GM12878 (cell line): ENCODE measurements at regions not wholly inside any gene's neighbourhood (a gene's known extent, or its start where the extent isn't known, plus 50 kb on each side); places are given as distances from the start of the nearest gene placed in this dataset.

ENCODE experiments used
- ATAC-seq: fragments of 200-7000 bp; cut with Tn5 transposase; 3 replicates; pipeline ENCODE4 v1.9.1; 2020; ENCODE audit warnings: mild to moderate bottlenecking, moderate library complexity
- BruUV-seq: library from RNA; stranded (reverse); fragments of 400-500 nt; replicated peaks from 2 replicates; lab custom pipeline; 2021; lab: Mats Ljungman, UMichigan
- CTCF ChIA-PET: fragments of 300-600 bp; sonication (Branson Sonifier 250); formaldehyde crosslinking; extraction: SDS; loops from one replicate; lab custom pipeline; 2021; ENCODE audit warnings: inconsistent platforms; lab: Yijun Ruan, JAX
- POLR2A ChIA-PET: fragments of 350-600 bp; formaldehyde crosslinking; extraction: SDS; loops from one replicate; lab custom pipeline; 2021; ENCODE audit warnings: inconsistent platforms; lab: Charles Lee
- RAD21 ChIA-PET: fragments of 300-600 bp; sonication (Branson Sonifier 250); formaldehyde crosslinking; loops from one replicate; lab custom pipeline; 2023; ENCODE audit warnings: antibody characterized with exemption; ENCODE audit not compliant: unreplicated experiment; lab: Charles Lee
- SMC1A ChIA-PET: fragments of 300-600 bp; sonication (Branson Sonifier 250); formaldehyde crosslinking; loops from one replicate; lab custom pipeline; 2023; ENCODE audit not compliant: unreplicated experiment, uncharacterized antibody; lab: Charles Lee
- DNase-seq: peaks from one replicate; pipeline ENCODE4 v3.0.0-alpha.2; 2011; ENCODE audit warnings: low read depth, low spot score
- FAIRE-seq: peaks from 3 replicates; lab custom pipeline; 2011; peaks lifted over from hg19 to GRCh38; lab: Jason Lieb, UNC
- H2AFZ ChIP-seq: 2 replicates; pipeline ENCODE4 v1.6.0; 2011; ENCODE audit warnings: low read depth, low read length, control low read depth; ENCODE audit not compliant: control insufficient read depth
- H3K27ac ChIP-seq: 2 replicates; pipeline ENCODE4 v1.5.1; 2011; ENCODE audit warnings: control low read depth; ENCODE audit not compliant: control insufficient read depth, insufficient read depth
- H3K27me3 ChIP-seq, 2 experiments: replicated peaks in 1 of 2; 2 replicates each; pipeline versions ENCODE4 v1.6.0 to v1.6.1; 2011; ENCODE audit warnings: low read length in 1 of 2; ENCODE audit not compliant: control insufficient read depth in 2 of 2, insufficient read depth in 2 of 2
- H3K36me3 ChIP-seq, 2 experiments: 2 replicates each; pipeline ENCODE4 v1.5.1; 2011; ENCODE audit warnings: low read length in 1 of 2; ENCODE audit not compliant: control insufficient read depth in 2 of 2, insufficient read depth in 2 of 2
- H3K4me1 ChIP-seq: 2 replicates; pipeline ENCODE4 v1.6.1; 2011; ENCODE audit warnings: mild to moderate bottlenecking, low read length, moderate library complexity, mixed read lengths; ENCODE audit not compliant: control insufficient read depth, insufficient read depth
- H3K4me2 ChIP-seq: 2 replicates; pipeline ENCODE4 v1.6.0; 2011; ENCODE audit warnings: control low read depth; ENCODE audit not compliant: control insufficient read depth, insufficient read depth
- H3K4me3 ChIP-seq: fragments of 200-600 bp; sonication (generic); 2 replicates; pipeline ENCODE4 v1.5.1; 2016
- H3K79me2 ChIP-seq: 2 replicates; pipeline ENCODE4 v1.6.0; 2011; ENCODE audit warnings: low read length; ENCODE audit not compliant: control insufficient read depth, insufficient read depth
- H3K9ac ChIP-seq: 2 replicates; pipeline ENCODE4 v1.8.0; 2011; ENCODE audit warnings: low read length, control low read depth, mixed read lengths; ENCODE audit not compliant: control insufficient read depth, insufficient read depth
- H3K9me3 ChIP-seq: replicated peaks from 3 replicates; pipeline ENCODE4 v1.5.1; 2011; ENCODE audit warnings: mild to moderate bottlenecking, low read length; ENCODE audit not compliant: control insufficient read depth, insufficient read depth
- H4K20me1 ChIP-seq: 2 replicates; pipeline ENCODE4 v1.6.0; 2011; ENCODE audit not compliant: control insufficient read depth, insufficient read depth
- CUX1 ChIP-seq: IDR thresholded peaks from 2 replicates; pipeline ENCODE4 v1.6.1; 2012; ENCODE audit warnings: improper control_type of control experiment, low read depth, low read length; ENCODE audit not compliant: insufficient replicate concordance
- E2F8 ChIP-seq: fragments of 450-650 bp; IDR thresholded peaks from 2 replicates; pipeline ENCODE4 v1.6.1; 2018; ENCODE audit warnings: mild to moderate bottlenecking, low read depth, moderate library complexity; ENCODE audit not compliant: partially characterized antibody
- GABPA ChIP-seq: IDR thresholded peaks from 2 replicates; pipeline ENCODE4 v1.6.1; 2014; ENCODE audit warnings: antibody characterized with exemption, low read depth, mild to moderate bottlenecking, inconsistent platforms
- HDGF ChIP-seq: fragments of 450-650 bp; IDR thresholded peaks from 2 replicates; pipeline ENCODE4 v1.6.1; 2016; ENCODE audit warnings: antibody characterized with exemption
- PBX3 ChIP-seq: IDR thresholded peaks from 2 replicates; pipeline ENCODE4 v1.6.1; 2011; ENCODE audit warnings: mild to moderate bottlenecking, low read depth, low read length, moderate library complexity; ENCODE audit not compliant: insufficient replicate concordance
- SMAD1 ChIP-seq: fragments of 450-650 bp; IDR thresholded peaks from 2 replicates; pipeline ENCODE4 v1.6.1; 2018; ENCODE audit warnings: mild to moderate bottlenecking, low read depth; ENCODE audit not compliant: partially characterized antibody
- ZNF207 ChIP-seq: fragments of 450-650 bp; IDR thresholded peaks from 2 replicates; pipeline ENCODE4 v1.6.1; 2014; ENCODE audit warnings: antibody characterized with exemption, mild to moderate bottlenecking, borderline replicate concordance
- WGBS: methylation state at CpG from one replicate; pipeline ENCODE4 v1.1.6; 2016; ENCODE audit warnings: low lambda C conversion rate; ENCODE audit not compliant: insufficient replicate concordance, insufficient coverage; ENCODE audit errors: missing lambda C conversion rate; 5-methylcytosine and 5-hydroxymethylcytosine counted together
- in situ Hi-C: fragments of 300-500 bp; cut with MboI; formaldehyde crosslinking; loops from 9 replicates; pipeline ENCODE4 v1.14.3; 2018; ENCODE audit warnings: mixed read lengths
- intact Hi-C: fragments of 100-400 bp; cut with micrococcal nuclease; formaldehyde crosslinking; loops from one replicate; pipeline ENCODE4 v1.14.2; 2022; ENCODE audit not compliant: unreplicated experiment

- TF ChIP-seq CUX1 (no peak), ZNF207 (no peak), GABPA (no peak)
- TF ChIP-seq, all 136 proteins: peak for 0
These were observed 820.1 kb upstream of the SORCS1 start (continued) for GRCh38 chr10:107984581-107984980.

- DNase-seq: no peak
- Histone ChIP-seq H3K9me3 (no peaks in the 10 kb centered on the region), H3K27ac (no peak overlapping the region), H2AFZ (no peak overlapping the region), H3K36me3 (no peaks in the 10 kb centered on the region), H3K4me1 (no peaks in the 10 kb centered on the region), H3K27me3 (no peaks in the 10 kb centered on the region), H3K79me2 (no peaks in the 10 kb centered on the region), H4K20me1 (no peaks in the 10 kb centered on the region), H3K4me3 (no peak overlapping the region), H3K4me2 (no peak overlapping the region), H3K9ac (no peak overlapping the region)
- SMC1A ChIA-PET: no interaction called here
- BruUV-seq: no TSS peak
- intact Hi-C loops: no loop called here
- no peak for ATAC-seq
- 51% methylated on average over 2 of the region's 2 CpGs for WGBS
- TF ChIP-seq PBX3: no peak
- no peak for TF ChIP-seq E2F8
- TF ChIP-seq HDGF: no peak
- no peak for TF ChIP-seq SMAD1
- in situ Hi-C loops: no loop called here
- FAIRE-seq: no peak
- RAD21 ChIA-PET: no interaction called here
- POLR2A ChIA-PET: no interaction called here
- CTCF ChIA-PET: no interaction called here
These were observed 819.6 kb upstream of the SORCS1 start for GRCh38 chr10:107984149-107984548.
